ENCODE measurements at regions not wholly inside any gene's neighbourhood (a gene's known extent, or its start where the extent isn't known, plus 50 kb on each side); places are given as distances from the start of the nearest gene placed in this dataset.

GRCh38 chr14:51445001-51445390 is 204.9 kb downstream of the TMX1 start:
- TF ChIP-seq EZH2 (IDR thresholded peaks at IDR 0.05): no peak
- TF ChIP-seq POLR2AphosphoS5 (IDR thresholded peaks at IDR 0.05; ENCODE audit: borderline replicate concordance, low read depth, low read length): no peak
